Central memory CD8-positive, alpha-beta T cell (primary cell): ENCODE measurements at regions not wholly inside any gene's neighbourhood (a gene's known extent, or its start where the extent isn't known, plus 50 kb on each side); places are given as distances from the start of the nearest gene placed in this dataset.

Experiments
- ATAC-seq: fragments of 150-1000 bp; cut with Tn5 transposase; replicated peaks from 2 replicates; pipeline ENCODE4 v1.10.0; 2022; ENCODE audit warnings: mild to moderate bottlenecking, moderate FRiP score, moderate number of reproducible peaks; ENCODE audit not compliant: poor library complexity, severe bottlenecking; ENCODE audit errors: extremely low read depth
- DNase-seq, 2 donors: peaks; one replicate each; pipeline ENCODE4 v3.0.0; 2021; ENCODE audit warnings: low spot score in 2 of 2
- H3K27ac Mint-ChIP-seq: one replicate; pipeline ENCODE4 v1.8.0; 2022; ENCODE audit warnings: low read depth, mild to moderate bottlenecking, moderate library complexity, mixed read lengths
- H3K27me3 Mint-ChIP-seq: one replicate; pipeline ENCODE4 v1.8.0; 2022; ENCODE audit warnings: mixed read lengths
- H3K36me3 Mint-ChIP-seq: one replicate; pipeline ENCODE4 v1.8.0; 2022; ENCODE audit warnings: mild to moderate bottlenecking, moderate library complexity, mixed read lengths; ENCODE audit not compliant: insufficient read depth
- H3K4me1 Mint-ChIP-seq: one replicate; pipeline ENCODE4 v1.8.0; 2022; ENCODE audit warnings: mixed read lengths
- H3K4me3 Mint-ChIP-seq: one replicate; pipeline ENCODE4 v1.8.0; 2022; ENCODE audit warnings: mild to moderate bottlenecking, moderate library complexity, mixed read lengths
- H3K9me3 Mint-ChIP-seq: one replicate; pipeline ENCODE4 v1.8.0; 2022; ENCODE audit warnings: mixed read lengths

DNA sequence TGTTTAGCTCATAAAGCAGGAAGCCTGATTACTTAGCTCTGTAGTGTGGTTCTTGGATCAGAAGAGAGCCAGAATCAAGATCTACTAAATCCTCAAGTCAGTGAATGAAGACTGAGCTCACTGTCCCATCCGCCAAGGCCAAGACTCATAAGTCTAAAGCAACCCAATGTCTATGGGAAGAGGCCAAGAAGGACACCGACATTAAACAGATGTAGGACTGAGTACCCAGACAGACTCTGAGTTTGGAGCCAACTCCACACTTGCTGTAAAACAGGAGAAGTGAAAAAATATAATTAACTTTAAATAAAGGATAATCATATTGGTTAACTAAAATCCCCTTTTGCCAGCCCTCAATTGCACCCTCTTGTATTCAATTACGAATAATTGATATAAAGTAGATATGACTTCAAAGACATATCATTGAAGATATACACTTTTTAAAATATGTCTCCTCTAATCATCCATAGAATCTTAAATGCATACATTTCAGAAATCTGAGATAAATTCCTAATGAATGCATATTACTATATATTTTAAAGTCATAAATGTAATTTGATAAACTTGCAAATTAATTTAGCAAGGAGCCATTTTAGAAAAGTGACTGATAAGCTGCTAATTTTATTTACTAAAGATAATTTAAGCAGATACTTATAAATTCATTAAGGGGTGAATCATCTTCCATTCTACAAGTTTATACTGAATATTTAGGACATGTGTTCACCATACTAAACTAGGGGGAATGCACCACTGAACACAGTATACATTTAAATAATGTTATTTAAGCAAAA is 617.0 kb upstream of the ARID1B start:
- H3K27me3 Mint-ChIP-seq, result no peaks in the 10 kb centered on the region
- no peaks in the 10 kb centered on the region for H3K4me1 Mint-ChIP-seq
- no peak for DNase-seq
- no peak overlapping the region for H3K4me3 Mint-ChIP-seq
- H3K36me3 Mint-ChIP-seq, result no peaks in the 10 kb centered on the region
- no peak overlapping the region for H3K27ac Mint-ChIP-seq
- no peaks in the 10 kb centered on the region for H3K9me3 Mint-ChIP-seq
- ATAC-seq, result no peak

DNA sequence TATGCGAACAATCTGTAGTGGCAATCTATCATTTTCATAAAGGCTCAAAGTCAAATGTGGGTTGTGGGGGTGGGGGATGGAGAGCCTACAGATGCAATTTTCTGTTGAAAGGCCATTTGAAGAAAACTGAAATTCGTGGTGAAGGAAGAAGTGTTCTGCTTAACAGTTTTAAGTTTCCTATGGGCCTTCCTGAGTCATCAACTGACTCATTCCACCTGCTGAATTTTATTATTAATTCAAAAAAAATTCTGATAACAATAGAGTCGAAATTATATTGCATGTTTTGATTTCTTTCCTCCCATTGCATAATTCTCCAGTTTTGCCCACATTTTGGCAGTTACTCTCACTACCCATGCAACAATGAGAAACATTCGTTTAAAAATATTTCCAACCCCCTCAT is 622.3 kb upstream of the ARID1B start:
- Mint-ChIP-seq H3K36me3 (no peaks in the 10 kb centered on the region), H3K4me3 (no peak overlapping the region), H3K9me3 (peaks cover 5% of the 10 kb centered on the region), H3K27me3 (no peaks in the 10 kb centered on the region), H3K4me1 (no peaks in the 10 kb centered on the region), H3K27ac (no peak overlapping the region)
- no peak for DNase-seq
- no peak for ATAC-seq

DNA sequence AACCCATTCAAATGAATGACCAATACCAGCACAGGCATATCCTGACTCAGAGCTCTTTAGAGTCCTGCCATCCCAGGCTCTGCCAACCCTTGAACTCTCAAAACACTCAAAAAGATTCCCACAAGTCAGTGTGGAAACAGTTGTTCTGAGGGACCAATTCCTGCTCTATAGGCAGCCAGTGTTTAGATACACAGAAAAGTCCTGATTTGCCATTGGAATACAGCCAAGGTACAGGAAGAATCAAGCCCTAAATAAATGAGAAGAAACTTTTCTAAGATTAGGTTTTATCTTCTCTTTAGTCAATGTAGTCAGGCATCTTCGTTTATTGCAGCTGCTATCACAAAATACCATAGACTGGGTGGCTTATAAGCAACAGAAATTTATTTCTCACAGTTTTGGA is 626.8 kb upstream of the ARID1B start:
- no peak overlapping the region for H3K27ac Mint-ChIP-seq
- H3K36me3 Mint-ChIP-seq, result peaks cover 1% of the 10 kb centered on the region
- peaks cover 11% of the 10 kb centered on the region for H3K9me3 Mint-ChIP-seq
- no peak for DNase-seq
- no peaks in the 10 kb centered on the region for H3K27me3 Mint-ChIP-seq
- H3K4me1 Mint-ChIP-seq, result no peaks in the 10 kb centered on the region
- H3K4me3 Mint-ChIP-seq, result no peak overlapping the region
- ATAC-seq, result no peak

DNA sequence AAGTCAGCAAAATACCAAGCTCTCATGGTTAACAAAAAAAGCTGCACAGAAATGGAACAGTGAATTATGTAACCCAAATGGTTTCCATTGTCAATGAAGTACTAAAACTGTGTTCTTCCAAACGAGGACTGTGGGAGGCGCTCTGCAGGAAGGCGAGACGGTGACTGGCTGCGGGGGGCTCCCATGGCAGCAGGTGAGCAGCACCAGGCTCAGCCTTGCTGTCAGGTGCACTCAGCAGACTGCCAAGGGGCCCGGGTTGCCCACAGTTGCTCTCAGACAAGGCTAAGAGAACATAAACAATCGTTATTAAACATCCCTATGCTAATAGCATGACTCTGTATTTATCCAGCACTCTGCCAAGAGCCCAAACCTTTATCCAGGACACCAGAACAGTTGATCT is 630.3 kb upstream of the ARID1B start:
- no peak for DNase-seq
- H3K9me3 Mint-ChIP-seq, result peaks cover 22% of the 10 kb centered on the region
- H3K27me3 Mint-ChIP-seq, result peaks cover 10% of the 10 kb centered on the region
- no peaks in the 10 kb centered on the region for H3K4me1 Mint-ChIP-seq
- peaks cover 1% of the 10 kb centered on the region for H3K36me3 Mint-ChIP-seq
- H3K4me3 Mint-ChIP-seq, result no peak overlapping the region
- H3K27ac Mint-ChIP-seq, result no peak overlapping the region
- no peak for ATAC-seq

DNA sequence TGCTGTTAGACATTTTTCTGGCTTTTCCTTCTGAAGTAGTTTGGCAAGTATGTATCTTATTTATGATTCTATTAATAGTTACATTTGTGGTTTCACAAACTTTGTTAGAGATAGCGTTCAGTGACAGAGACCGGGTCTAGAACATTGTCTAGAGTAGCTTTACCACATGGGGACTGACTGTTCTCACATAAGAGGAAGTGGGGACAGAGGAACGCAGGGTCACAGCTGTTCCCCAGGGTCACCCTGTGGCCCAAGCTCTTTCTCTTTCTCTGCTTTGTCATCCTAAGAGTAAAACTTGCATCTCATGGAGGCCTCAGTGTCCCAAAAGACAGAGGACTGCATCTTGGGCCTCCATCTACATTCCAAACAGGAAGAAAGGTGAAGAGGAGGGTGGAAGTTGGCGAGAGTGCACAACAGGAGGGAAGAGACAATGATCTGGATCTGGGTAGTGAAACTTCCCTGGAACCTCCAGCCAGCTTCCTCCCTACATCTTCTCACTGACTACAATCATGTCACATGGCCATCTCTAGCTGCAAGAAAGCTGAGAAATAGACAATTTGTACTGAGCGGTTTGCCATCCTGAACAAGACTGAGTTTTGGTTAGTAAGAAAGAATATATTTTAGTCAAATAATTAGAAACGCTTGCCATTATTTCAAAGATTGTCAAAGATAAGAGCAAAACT is 645.8 kb upstream of the ARID1B start:
- no peak overlapping the region for H3K4me3 Mint-ChIP-seq
- no peaks in the 10 kb centered on the region for H3K4me1 Mint-ChIP-seq
- H3K27ac Mint-ChIP-seq, result no peak overlapping the region
- H3K27me3 Mint-ChIP-seq, result no peaks in the 10 kb centered on the region
- ATAC-seq, result no peak
- no peaks in the 10 kb centered on the region for H3K36me3 Mint-ChIP-seq
- DNase-seq, result no peak
- peaks cover 15% of the 10 kb centered on the region for H3K9me3 Mint-ChIP-seq

DNA sequence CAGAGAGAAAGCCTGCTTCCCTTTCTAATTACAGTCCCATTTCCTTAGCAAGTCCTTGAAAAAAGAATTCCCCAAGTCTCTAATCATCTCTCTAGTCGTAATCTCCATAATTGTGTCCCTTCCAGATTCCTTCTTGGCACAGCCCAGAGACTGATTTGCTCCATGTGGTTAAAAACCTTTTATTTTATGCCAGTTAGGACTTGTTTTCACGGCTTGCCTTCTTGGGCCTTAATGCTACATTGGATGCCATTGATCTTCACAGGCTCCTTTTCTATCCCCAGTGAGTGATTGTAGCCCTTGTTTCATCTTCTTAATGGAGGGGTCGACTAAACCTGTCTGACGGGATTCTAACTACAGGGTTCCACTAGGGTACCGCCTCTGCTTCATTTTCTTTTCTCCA is 650.6 kb upstream of the ARID1B start:
- no peak overlapping the region for H3K4me3 Mint-ChIP-seq
- H3K9me3 Mint-ChIP-seq, result peaks cover 10% of the 10 kb centered on the region
- no peak for ATAC-seq
- DNase-seq, result no peak
- H3K36me3 Mint-ChIP-seq, result no peaks in the 10 kb centered on the region
- H3K27ac Mint-ChIP-seq, result no peak overlapping the region
- no peaks in the 10 kb centered on the region for H3K27me3 Mint-ChIP-seq
- H3K4me1 Mint-ChIP-seq, result no peaks in the 10 kb centered on the region

DNA sequence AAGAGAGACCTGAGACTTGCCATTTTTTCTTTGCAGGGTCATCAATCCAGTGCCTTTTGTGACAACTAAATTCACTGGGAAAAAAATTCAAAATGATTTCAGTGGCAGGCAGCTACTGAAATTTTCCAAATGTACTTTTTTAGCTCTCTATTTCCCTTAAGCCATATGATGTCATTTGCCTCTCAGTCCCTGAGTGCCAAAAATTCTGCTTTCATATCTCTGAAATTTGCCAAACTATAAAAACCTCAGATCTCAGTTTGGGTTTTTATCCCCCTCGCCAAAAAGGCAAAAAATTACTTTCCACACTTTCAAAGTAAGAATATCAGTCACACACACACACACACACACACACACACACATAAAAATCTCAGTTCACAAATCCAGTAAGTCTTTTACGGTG is 651.3 kb upstream of the ARID1B start:
- Mint-ChIP-seq H3K9me3 (peaks cover 10% of the 10 kb centered on the region), H3K36me3 (no peaks in the 10 kb centered on the region), H3K4me3 (no peak overlapping the region), H3K4me1 (no peaks in the 10 kb centered on the region), H3K27ac (no peak overlapping the region), H3K27me3 (no peaks in the 10 kb centered on the region)
- ATAC-seq (no peak), DNase-seq (no peak)

DNA sequence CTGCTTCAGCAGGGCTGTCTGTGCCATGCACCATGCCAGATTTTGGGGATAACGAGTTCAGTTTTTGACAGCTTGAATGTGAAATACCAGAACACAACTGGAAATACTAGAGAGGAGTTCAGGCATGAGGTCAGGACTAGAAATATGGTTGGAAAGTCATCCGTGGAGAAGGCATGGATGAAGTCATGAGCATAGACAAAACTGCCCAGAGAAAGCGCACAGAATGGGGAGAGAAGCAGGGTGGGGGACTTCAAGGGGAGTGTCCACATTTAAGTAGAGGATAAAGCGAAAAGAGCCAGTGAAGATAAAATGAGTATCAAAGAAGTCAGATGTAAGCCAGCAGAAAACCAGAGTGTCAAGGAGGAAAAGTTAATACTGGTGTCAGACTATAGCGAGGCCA is 653.4 kb upstream of the ARID1B start:
- no peak for ATAC-seq
- Mint-ChIP-seq H3K4me1 (no peaks in the 10 kb centered on the region), H3K27me3 (no peaks in the 10 kb centered on the region), H3K36me3 (no peaks in the 10 kb centered on the region), H3K9me3 (peaks cover 13% of the 10 kb centered on the region), H3K27ac (no peak overlapping the region), H3K4me3 (no peak overlapping the region)
- no peak for DNase-seq

DNA sequence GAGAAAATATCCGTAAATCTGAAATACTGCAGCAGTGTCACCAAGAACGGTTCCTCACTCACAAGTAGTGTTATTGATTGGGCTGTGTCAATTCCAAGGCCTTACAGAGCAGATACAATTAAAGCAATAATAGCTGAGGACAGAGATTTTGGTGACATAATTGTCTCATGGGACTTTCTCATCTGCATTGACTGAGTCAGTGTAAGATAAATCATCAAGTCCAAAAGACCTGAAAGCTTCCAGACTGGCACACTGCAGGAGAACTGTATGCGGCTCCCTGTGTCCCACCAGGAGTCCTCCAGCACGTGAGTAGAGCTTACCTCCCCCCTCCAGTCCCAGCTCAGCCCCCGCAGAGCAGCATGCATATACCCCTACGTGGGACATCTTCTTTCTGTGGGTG is 655.2 kb upstream of the ARID1B start:
- Mint-ChIP-seq H3K4me3 (no peak overlapping the region), H3K9me3 (peaks cover 16% of the 10 kb centered on the region), H3K27ac (no peak overlapping the region), H3K27me3 (no peaks in the 10 kb centered on the region), H3K4me1 (no peaks in the 10 kb centered on the region), H3K36me3 (no peaks in the 10 kb centered on the region)
- ATAC-seq (no peak), DNase-seq (no peak)

DNA sequence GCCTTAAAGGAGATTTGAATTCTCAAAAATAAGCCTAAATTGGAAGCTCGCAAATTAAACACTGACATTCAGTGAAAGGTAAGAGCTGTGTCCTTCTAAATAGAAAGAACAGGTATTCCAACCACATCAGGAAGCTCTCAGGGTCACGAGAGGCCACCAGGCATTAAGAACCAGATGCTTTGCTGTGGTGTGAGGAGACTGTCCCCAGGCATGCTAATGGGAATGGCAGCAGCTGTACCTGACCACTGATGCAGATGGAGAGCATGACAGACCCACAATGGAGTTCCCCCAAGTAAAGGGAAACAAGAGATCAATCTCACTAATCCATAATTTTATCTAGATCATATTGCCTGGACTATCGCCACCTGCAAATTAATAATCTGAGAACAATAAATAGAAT is 658.9 kb upstream of the NOX3 start:
- H3K9me3 Mint-ChIP-seq, result peaks cover 6% of the 10 kb centered on the region
- H3K27me3 Mint-ChIP-seq, result no peaks in the 10 kb centered on the region
- H3K36me3 Mint-ChIP-seq, result no peaks in the 10 kb centered on the region
- no peaks in the 10 kb centered on the region for H3K4me1 Mint-ChIP-seq
- H3K27ac Mint-ChIP-seq, result no peak overlapping the region
- ATAC-seq (no peak), DNase-seq (no peak)
- H3K4me3 Mint-ChIP-seq, result no peak overlapping the region

DNA sequence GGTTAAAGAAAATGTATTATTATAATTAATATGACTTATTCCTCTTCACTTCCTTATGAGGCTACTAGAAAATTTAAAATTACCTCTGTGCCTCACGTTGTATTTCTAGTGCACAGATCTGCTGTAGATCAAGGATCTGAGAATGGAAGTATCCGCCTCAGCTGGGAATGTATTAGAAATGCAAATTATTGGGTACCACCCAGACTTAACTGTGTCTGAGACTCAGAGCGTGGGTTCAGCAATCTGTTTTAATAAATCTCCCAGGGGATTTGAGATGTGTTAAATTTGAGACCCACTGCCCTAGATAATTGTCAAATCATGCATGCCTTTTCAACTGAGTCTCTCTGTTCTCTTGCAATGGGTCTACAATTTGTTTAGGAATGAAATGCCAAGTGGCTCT is 658.0 kb upstream of the NOX3 start:
- Mint-ChIP-seq H3K4me3 (no peak overlapping the region), H3K36me3 (no peaks in the 10 kb centered on the region), H3K27me3 (no peaks in the 10 kb centered on the region), H3K27ac (no peak overlapping the region), H3K4me1 (no peaks in the 10 kb centered on the region), H3K9me3 (peaks cover 2% of the 10 kb centered on the region)
- no peak for ATAC-seq
- no peak for DNase-seq

DNA sequence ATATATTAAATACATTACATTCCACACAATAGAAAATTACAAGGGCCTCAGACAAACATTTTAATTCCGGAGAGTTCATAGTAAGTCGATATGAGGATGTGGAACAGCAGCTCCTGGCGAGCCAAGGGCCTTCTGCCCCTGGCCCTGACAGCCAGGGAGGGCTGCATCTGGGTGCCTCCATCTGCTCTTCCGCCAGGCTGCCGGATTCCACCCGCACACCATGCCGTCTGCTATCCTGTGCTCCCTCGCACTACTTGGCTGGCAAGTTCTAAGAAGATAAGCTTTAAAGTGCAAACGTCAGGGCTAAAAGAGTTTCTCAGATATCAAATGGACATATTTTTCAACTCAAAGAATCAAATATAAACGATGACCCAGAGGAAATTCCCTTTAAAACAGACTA is 656.3 kb upstream of the NOX3 start:
- Mint-ChIP-seq H3K27ac (no peak overlapping the region), H3K4me3 (no peak overlapping the region), H3K27me3 (no peaks in the 10 kb centered on the region), H3K9me3 (no peaks in the 10 kb centered on the region), H3K4me1 (no peaks in the 10 kb centered on the region), H3K36me3 (no peaks in the 10 kb centered on the region)
- DNase-seq (no peak), ATAC-seq (no peak)

DNA sequence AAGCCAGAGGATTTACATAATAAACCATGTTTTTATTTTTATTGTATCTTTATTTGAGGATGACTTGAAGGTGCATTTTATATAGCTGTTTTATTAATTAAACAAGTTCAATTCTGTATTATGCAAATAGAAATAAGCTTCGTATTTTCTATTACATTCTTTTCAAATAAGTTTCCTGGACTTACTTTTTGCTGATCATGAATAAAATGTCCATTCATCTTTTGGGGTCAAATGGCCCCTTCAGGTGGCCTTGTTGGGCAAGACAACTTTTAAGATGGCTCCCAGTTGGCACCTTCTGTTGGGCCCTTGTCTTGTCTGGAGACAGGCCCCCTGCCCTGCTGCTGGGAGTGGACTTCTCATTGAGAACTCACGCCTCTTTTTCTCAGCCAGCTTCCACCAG is 654.6 kb upstream of the NOX3 start:
- H3K27ac Mint-ChIP-seq, result no peak overlapping the region
- DNase-seq (no peak), ATAC-seq (no peak)
- no peak overlapping the region for H3K4me3 Mint-ChIP-seq
- no peaks in the 10 kb centered on the region for H3K27me3 Mint-ChIP-seq
- H3K9me3 Mint-ChIP-seq, result no peaks in the 10 kb centered on the region
- H3K36me3 Mint-ChIP-seq, result no peaks in the 10 kb centered on the region
- no peaks in the 10 kb centered on the region for H3K4me1 Mint-ChIP-seq
